G401 (cell line): ENCODE measurements at regions not wholly inside any gene's neighbourhood (a gene's known extent, or its start where the extent isn't known, plus 50 kb on each side); places are given as distances from the start of the nearest gene placed in this dataset.
A peak's percentile ranks its signal among the peaks of the same experiment; 100 is the strongest.

ENCODE experiments used
- DNase-seq: peaks from one replicate; pipeline ENCODE4 v3.0.0-alpha.2; 2015; ENCODE audit warnings: low spot score
- in situ Hi-C: cut with HindIII; loops from 2 replicates; pipeline ENCODE4 v1.10.0; 2016; ENCODE audit warnings: low sequenced_read_pairs, mixed read lengths

- in situ Hi-C loops, result no loop called here
- DNase-seq, result no peak
Observed at GRCh38 chr19:28680111-28680510, 532.8 kb downstream of the UQCRFS1 start.

- in situ Hi-C loops, result no loop called here
- DNase-seq, result no peak
Observed at GRCh38 chr19:28670836-28671235, 542.1 kb downstream of the UQCRFS1 start.

GRCh38 chr19:28669804-28670203, 543.1 kb downstream of the UQCRFS1 start:
- in situ Hi-C loops, result no loop called here

GRCh38 chr19:28667348-28667977, 545.5 kb downstream of the UQCRFS1 start:
- in situ Hi-C loops, result no loop called here
- DNase-seq, result no peak

More at GRCh38 chr19:28669804-28670203, 543.1 kb downstream of the UQCRFS1 start:
- DNase-seq, result no peak

- DNase-seq, result no peak
- in situ Hi-C loops, result no loop called here
Observed at GRCh38 chr19:28665748-28666147, 547.2 kb downstream of the UQCRFS1 start.

- in situ Hi-C loops, result no loop called here
Observed at GRCh38 chr19:28656644-28657043, 556.3 kb downstream of the UQCRFS1 start.

GRCh38 chr19:28655054-28655453, 557.9 kb downstream of the UQCRFS1 start:
- DNase-seq, result no peak
- in situ Hi-C loops, result no loop called here

More at GRCh38 chr19:28656644-28657043, 556.3 kb downstream of the UQCRFS1 start:
- DNase-seq, result no peak

GRCh38 chr19:28652765-28653164, 560.2 kb downstream of the UQCRFS1 start:
- no peak for DNase-seq
- in situ Hi-C loops, result no loop called here

GRCh38 chr19:28646629-28647028, 566.3 kb downstream of the UQCRFS1 start:
- DNase-seq, result no peak
- in situ Hi-C loops, result no loop called here

GRCh38 chr19:28644169-28644775, 568.7 kb downstream of the UQCRFS1 start:
- in situ Hi-C loops, result no loop called here
- no peak for DNase-seq

- no peak for DNase-seq
- in situ Hi-C loops, result no loop called here
Observed at GRCh38 chr19:28642787-28643683, 569.9 kb downstream of the UQCRFS1 start.

- in situ Hi-C loops, result no loop called here
- no peak for DNase-seq
Observed at GRCh38 chr19:28641395-28641794, 571.6 kb downstream of the UQCRFS1 start.

GRCh38 chr19:28640506-28640905, 572.4 kb downstream of the UQCRFS1 start:
- no peak for DNase-seq
- in situ Hi-C loops, result no loop called here

- in situ Hi-C loops, result no loop called here
- no peak for DNase-seq
Observed at GRCh38 chr19:28638445-28638844, 574.5 kb downstream of the UQCRFS1 start.

GRCh38 chr19:28636706-28637105, 576.2 kb downstream of the UQCRFS1 start:
- in situ Hi-C loops, result no loop called here
- DNase-seq, result no peak

- in situ Hi-C loops, result no loop called here
- no peak for DNase-seq
Observed at GRCh38 chr19:28636016-28636629, 576.8 kb downstream of the UQCRFS1 start.

GRCh38 chr19:28634837-28635236, 578.1 kb downstream of the UQCRFS1 start:
- in situ Hi-C loops, result no loop called here
- no peak for DNase-seq

GRCh38 chr19:28634019-28634328, 579.0 kb downstream of the UQCRFS1 start:
- no peak for DNase-seq

GRCh38 chr19:28633319-28634018, 579.5 kb downstream of the UQCRFS1 start:
- in situ Hi-C loops, result no loop called here

More at GRCh38 chr19:28634019-28634328, 579.0 kb downstream of the UQCRFS1 start:
- in situ Hi-C loops, result no loop called here

More at GRCh38 chr19:28633319-28634018, 579.5 kb downstream of the UQCRFS1 start:
- peak; percentile 14 for DNase-seq
